Dendritic cell treated with granulocyte-macrophage colony-stimulating factor and Interleukin-4, amounts not matched to agents 40 ng/mL and 50 ng/mL, for 4 days (primary cell): ENCODE measurements at regions not wholly inside any gene's neighbourhood (a gene's known extent, or its start where the extent isn't known, plus 50 kb on each side); places are given as distances from the start of the nearest gene placed in this dataset.

Experiments
- H3K27ac Mint-ChIP-seq: one replicate; pipeline ENCODE4 v1.8.0; 2022; ENCODE audit warnings: mild to moderate bottlenecking, mixed read lengths
- H3K27me3 Mint-ChIP-seq: one replicate; pipeline ENCODE4 v1.8.0; 2022; ENCODE audit warnings: mild to moderate bottlenecking, mixed read lengths
- H3K36me3 Mint-ChIP-seq: one replicate; pipeline ENCODE4 v1.8.0; 2022; ENCODE audit warnings: low read depth, mixed read lengths
- H3K4me1 Mint-ChIP-seq: one replicate; pipeline ENCODE4 v1.8.0; 2022; ENCODE audit warnings: low read depth, mixed read lengths
- H3K4me3 Mint-ChIP-seq: one replicate; pipeline ENCODE4 v1.8.0; 2022; ENCODE audit warnings: mild to moderate bottlenecking, moderate library complexity, mixed read lengths
- H3K9me3 Mint-ChIP-seq: one replicate; pipeline ENCODE4 v1.8.0; 2022; ENCODE audit warnings: mixed read lengths
- intact Hi-C: fragments of 100-400 bp; cut with micrococcal nuclease; formaldehyde crosslinking; loops from one replicate; pipeline ENCODE4 v1.15.0; 2022

- no peaks in the 10 kb centered on the region for H3K36me3 Mint-ChIP-seq
- H3K4me1 Mint-ChIP-seq = no peaks in the 10 kb centered on the region
- peaks cover 5% of the 10 kb centered on the region for H3K9me3 Mint-ChIP-seq
- H3K27me3 Mint-ChIP-seq = no peaks in the 10 kb centered on the region
- no peak overlapping the region for H3K4me3 Mint-ChIP-seq
- no peak overlapping the region for H3K27ac Mint-ChIP-seq
- intact Hi-C loops = no loop called here
These were observed 317.5 kb upstream of the AGA start for GRCh38 chr4:177759729-177760128.

- Mint-ChIP-seq H3K27me3 (no peaks in the 10 kb centered on the region), H3K36me3 (no peaks in the 10 kb centered on the region), H3K27ac (no peak overlapping the region), H3K9me3 (peaks cover 5% of the 10 kb centered on the region), H3K4me3 (no peak overlapping the region), H3K4me1 (no peaks in the 10 kb centered on the region)
- intact Hi-C loops = no loop called here
These were observed 319.5 kb upstream of the AGA start for GRCh38 chr4:177761692-177762091.

GRCh38 chr4:177769155-177769554, 326.9 kb upstream of the AGA start:
- no peak overlapping the region for H3K27ac Mint-ChIP-seq
- H3K9me3 Mint-ChIP-seq = no peaks in the 10 kb centered on the region
- H3K4me3 Mint-ChIP-seq = no peak overlapping the region
- no peaks in the 10 kb centered on the region for H3K4me1 Mint-ChIP-seq
- no peaks in the 10 kb centered on the region for H3K27me3 Mint-ChIP-seq
- intact Hi-C loops = no loop called here
- H3K36me3 Mint-ChIP-seq = no peaks in the 10 kb centered on the region

GRCh38 chr4:177770776-177771175, 328.5 kb upstream of the AGA start:
- Mint-ChIP-seq H3K4me1 (no peaks in the 10 kb centered on the region), H3K27ac (no peak overlapping the region), H3K9me3 (no peaks in the 10 kb centered on the region), H3K4me3 (no peak overlapping the region), H3K36me3 (no peaks in the 10 kb centered on the region), H3K27me3 (no peaks in the 10 kb centered on the region)
- intact Hi-C loops = no loop called here

- intact Hi-C loops = no loop called here
- Mint-ChIP-seq H3K4me1 (no peaks in the 10 kb centered on the region), H3K9me3 (no peaks in the 10 kb centered on the region), H3K27me3 (no peaks in the 10 kb centered on the region), H3K36me3 (no peaks in the 10 kb centered on the region), H3K27ac (no peak overlapping the region), H3K4me3 (no peak overlapping the region)
These were observed 329.4 kb upstream of the AGA start for GRCh38 chr4:177771645-177772044.

- Mint-ChIP-seq H3K36me3 (no peaks in the 10 kb centered on the region), H3K4me1 (no peaks in the 10 kb centered on the region), H3K27ac (no peak overlapping the region), H3K4me3 (no peak overlapping the region), H3K9me3 (peaks cover 11% of the 10 kb centered on the region), H3K27me3 (no peaks in the 10 kb centered on the region)
- intact Hi-C loops = no loop called here
These were observed 336.4 kb upstream of the AGA start for GRCh38 chr4:177778623-177779022.

- H3K4me3 Mint-ChIP-seq = no peak overlapping the region
- intact Hi-C loops = no loop called here
- no peak overlapping the region for H3K27ac Mint-ChIP-seq
- no peaks in the 10 kb centered on the region for H3K27me3 Mint-ChIP-seq
- H3K9me3 Mint-ChIP-seq = peaks cover 11% of the 10 kb centered on the region
- no peaks in the 10 kb centered on the region for H3K36me3 Mint-ChIP-seq
- H3K4me1 Mint-ChIP-seq = no peaks in the 10 kb centered on the region
These were observed 342.8 kb upstream of the AGA start for GRCh38 chr4:177785000-177785399.

GRCh38 chr4:177789610-177790009, 347.4 kb upstream of the AGA start:
- no peaks in the 10 kb centered on the region for H3K36me3 Mint-ChIP-seq
- no peak overlapping the region for H3K4me3 Mint-ChIP-seq
- H3K9me3 Mint-ChIP-seq = no peaks in the 10 kb centered on the region
- intact Hi-C loops = no loop called here
- no peaks in the 10 kb centered on the region for H3K4me1 Mint-ChIP-seq
- no peaks in the 10 kb centered on the region for H3K27me3 Mint-ChIP-seq
- H3K27ac Mint-ChIP-seq = no peak overlapping the region

GRCh38 chr4:177791188-177791587, 349.0 kb upstream of the AGA start:
- no peaks in the 10 kb centered on the region for H3K9me3 Mint-ChIP-seq
- H3K27me3 Mint-ChIP-seq = no peaks in the 10 kb centered on the region
- intact Hi-C loops = no loop called here
- no peaks in the 10 kb centered on the region for H3K36me3 Mint-ChIP-seq
- no peaks in the 10 kb centered on the region for H3K4me1 Mint-ChIP-seq
- H3K27ac Mint-ChIP-seq = no peak overlapping the region
- H3K4me3 Mint-ChIP-seq = no peak overlapping the region

- peaks cover 10% of the 10 kb centered on the region for H3K9me3 Mint-ChIP-seq
- intact Hi-C loops = no loop called here
- no peaks in the 10 kb centered on the region for H3K27me3 Mint-ChIP-seq
These were observed 354.6 kb upstream of the AGA start for GRCh38 chr4:177796841-177797240.

GRCh38 chr4:177798161-177798560, 355.9 kb upstream of the AGA start:
- H3K4me3 Mint-ChIP-seq = no peak overlapping the region
- H3K27me3 Mint-ChIP-seq = no peaks in the 10 kb centered on the region
- H3K9me3 Mint-ChIP-seq = peaks cover 10% of the 10 kb centered on the region
- no peaks in the 10 kb centered on the region for H3K4me1 Mint-ChIP-seq
- no peaks in the 10 kb centered on the region for H3K36me3 Mint-ChIP-seq
- no peak overlapping the region for H3K27ac Mint-ChIP-seq
- intact Hi-C loops = no loop called here

More at GRCh38 chr4:177796841-177797240, 354.6 kb upstream of the AGA start:
- Mint-ChIP-seq H3K27ac (no peak overlapping the region), H3K4me1 (no peaks in the 10 kb centered on the region), H3K4me3 (no peak overlapping the region), H3K36me3 (no peaks in the 10 kb centered on the region)

GRCh38 chr4:177802162-177802561, 359.9 kb upstream of the AGA start:
- H3K4me1 Mint-ChIP-seq = no peaks in the 10 kb centered on the region
- no peaks in the 10 kb centered on the region for H3K36me3 Mint-ChIP-seq
- H3K27me3 Mint-ChIP-seq = no peaks in the 10 kb centered on the region
- no peak overlapping the region for H3K27ac Mint-ChIP-seq
- H3K9me3 Mint-ChIP-seq = peaks cover 10% of the 10 kb centered on the region
- intact Hi-C loops = no loop called here
- no peak overlapping the region for H3K4me3 Mint-ChIP-seq

GRCh38 chr4:177802661-177803060, 360.4 kb upstream of the AGA start:
- Mint-ChIP-seq H3K4me1 (no peaks in the 10 kb centered on the region), H3K27me3 (no peaks in the 10 kb centered on the region), H3K27ac (no peak overlapping the region), H3K9me3 (peaks cover 10% of the 10 kb centered on the region), H3K4me3 (no peak overlapping the region), H3K36me3 (no peaks in the 10 kb centered on the region)
- intact Hi-C loops = no loop called here

- H3K36me3 Mint-ChIP-seq = no peaks in the 10 kb centered on the region
- H3K9me3 Mint-ChIP-seq = peaks cover 10% of the 10 kb centered on the region
- no peak overlapping the region for H3K4me3 Mint-ChIP-seq
- intact Hi-C loops = no loop called here
- H3K27ac Mint-ChIP-seq = no peak overlapping the region
- no peaks in the 10 kb centered on the region for H3K27me3 Mint-ChIP-seq
- no peaks in the 10 kb centered on the region for H3K4me1 Mint-ChIP-seq
These were observed 360.9 kb upstream of the AGA start for GRCh38 chr4:177803151-177803550.

GRCh38 chr4:177809791-177810190, 367.6 kb upstream of the AGA start:
- Mint-ChIP-seq H3K9me3 (peaks cover 16% of the 10 kb centered on the region), H3K27ac (no peak overlapping the region), H3K4me3 (no peak overlapping the region), H3K27me3 (no peaks in the 10 kb centered on the region), H3K36me3 (no peaks in the 10 kb centered on the region), H3K4me1 (no peaks in the 10 kb centered on the region)
- intact Hi-C loops = no loop called here
